ENCODE measurements at regions not wholly inside any gene's neighbourhood (a gene's known extent, or its start where the extent isn't known, plus 50 kb on each side); places are given as distances from the start of the nearest gene placed in this dataset.
A peak's percentile ranks its signal among the peaks of the same experiment; 100 is the strongest.

DNA sequence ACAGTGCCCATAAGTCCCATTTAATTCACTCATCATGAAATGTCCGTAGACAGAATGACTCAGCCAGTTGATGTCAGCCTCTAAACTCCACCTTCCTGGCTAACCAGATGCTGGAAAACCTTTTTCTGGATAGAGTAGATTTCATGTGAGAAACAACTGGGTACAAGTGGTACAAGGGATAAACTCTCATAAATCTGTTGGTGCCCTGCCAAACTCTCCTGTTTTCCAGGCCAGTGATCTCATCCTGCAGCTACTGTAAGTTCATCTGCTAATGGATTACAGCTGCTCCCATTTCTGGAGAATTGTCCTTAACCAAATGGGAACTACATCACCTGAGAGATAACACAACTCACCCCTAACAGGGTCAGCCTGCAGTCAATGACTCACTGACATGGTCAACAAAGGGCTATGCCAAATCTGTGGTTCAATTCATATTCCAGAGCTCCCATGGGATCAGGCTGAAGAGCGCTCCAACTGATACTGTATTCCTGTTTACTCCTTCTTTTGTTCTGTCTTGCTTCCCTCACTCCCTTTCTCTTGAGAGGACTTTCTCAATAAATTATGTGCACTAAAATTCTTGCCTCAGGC lies 210.1 kb upstream of the HDDC2 start:
- BruUV-seq (replicated peaks): no TSS peak
- Histone ChIP-seq H2AFZ (ENCODE audit: low read depth, low read length) (no peak overlapping the region), H3K4me3 (replicated peaks in 1 of 3; ENCODE audit: insufficient read depth in 1 of 3, low read depth in 1 of 3, low read length in 3 of 3) (no peak overlapping the region), H3K9ac (replicated peaks; ENCODE audit: extremely low read depth, insufficient read depth, low read length) (no peak overlapping the region), H3K27ac (ENCODE audit: insufficient read depth, low read depth, low read length) (no peak overlapping the region), H4K20me1 (replicated peaks; ENCODE audit: control insufficient read depth, extremely low read depth, insufficient read depth, low read length) (no peaks in the 10 kb centered on the region), H3K9me3 (replicated peaks; ENCODE audit: control insufficient read depth, insufficient read depth, low read length) (no peaks in the 10 kb centered on the region), H3K27me3 (ENCODE audit: control insufficient read depth in 2 of 2, insufficient read depth in 2 of 2, low read length in 2 of 2) (peaks cover 0 to 4% of the 10 kb centered on the region in 2 experiments), H3K4me2 (ENCODE audit: insufficient read depth, low read length) (no peak overlapping the region), H3K36me3 (ENCODE audit: control insufficient read depth in 2 of 2, extremely low read depth in 1 of 2, insufficient read depth in 2 of 2, low read length in 2 of 2) (no peaks in the 10 kb centered on the region), H3K4me1 (ENCODE audit: control insufficient read depth, extremely low read depth, insufficient read depth, low read length) (no peaks in the 10 kb centered on the region), H3K9me1 (replicated peaks; ENCODE audit: control insufficient read depth, extremely low read depth, insufficient read depth, low read length) (no peaks in the 10 kb centered on the region), H3K79me2 (ENCODE audit: control insufficient read depth, insufficient read depth, low read length) (no peaks in the 10 kb centered on the region)
- DNase-seq (ENCODE audit: low read depth, low spot score) (peak; percentile 16), FAIRE-seq (peak; percentile 74)
- intact Hi-C loops (cut with micrococcal nuclease) (loop anchor here (2.0 to 5.0 kb wide), 2 partner anchors 195 to 235 kb away; partner anchors contain the start of gene HEY2), dilution Hi-C loops (cut with MboI; ENCODE audit: extremely low pct_ligation_motif_present, low sequenced_read_pairs) (no loop called here)
- ChIA-PET POLR2A (no interaction called here), CTCF (interaction anchor here (1.0 kb wide), 1 partner anchor 8 kb away, joined by 3 read pairs; no protein-coding TSS in a partner anchor)
- TF ChIP-seq, protein P1, sequence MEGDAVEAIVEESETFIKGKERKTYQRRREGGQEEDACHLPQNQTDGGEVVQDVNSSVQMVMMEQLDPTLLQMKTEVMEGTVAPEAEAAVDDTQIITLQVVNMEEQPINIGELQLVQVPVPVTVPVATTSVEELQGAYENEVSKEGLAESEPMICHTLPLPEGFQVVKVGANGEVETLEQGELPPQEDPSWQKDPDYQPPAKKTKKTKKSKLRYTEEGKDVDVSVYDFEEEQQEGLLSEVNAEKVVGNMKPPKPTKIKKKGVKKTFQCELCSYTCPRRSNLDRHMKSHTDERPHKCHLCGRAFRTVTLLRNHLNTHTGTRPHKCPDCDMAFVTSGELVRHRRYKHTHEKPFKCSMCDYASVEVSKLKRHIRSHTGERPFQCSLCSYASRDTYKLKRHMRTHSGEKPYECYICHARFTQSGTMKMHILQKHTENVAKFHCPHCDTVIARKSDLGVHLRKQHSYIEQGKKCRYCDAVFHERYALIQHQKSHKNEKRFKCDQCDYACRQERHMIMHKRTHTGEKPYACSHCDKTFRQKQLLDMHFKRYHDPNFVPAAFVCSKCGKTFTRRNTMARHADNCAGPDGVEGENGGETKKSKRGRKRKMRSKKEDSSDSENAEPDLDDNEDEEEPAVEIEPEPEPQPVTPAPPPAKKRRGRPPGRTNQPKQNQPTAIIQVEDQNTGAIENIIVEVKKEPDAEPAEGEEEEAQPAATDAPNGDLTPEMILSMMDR (IDR thresholded peaks at IDR 0.05; ENCODE audit: extremely low read depth in 1 of 2, insufficient read depth in 1 of 2, low read depth in 1 of 2, low read length in 2 of 2): no peak
- no peak for TF ChIP-seq POLR2A (IDR thresholded peaks at IDR 0.05; ENCODE audit: low read depth, low read length)
- peak; percentile 49 for TF ChIP-seq GATA2 (IDR thresholded peaks at IDR 0.05; ENCODE audit: insufficient read depth, insufficient read length, low read depth, low read length)
- peak; percentile 50 for TF ChIP-seq FOS (IDR thresholded peaks at IDR 0.05; ENCODE audit: borderline replicate concordance, insufficient read depth, low read length)

DNA sequence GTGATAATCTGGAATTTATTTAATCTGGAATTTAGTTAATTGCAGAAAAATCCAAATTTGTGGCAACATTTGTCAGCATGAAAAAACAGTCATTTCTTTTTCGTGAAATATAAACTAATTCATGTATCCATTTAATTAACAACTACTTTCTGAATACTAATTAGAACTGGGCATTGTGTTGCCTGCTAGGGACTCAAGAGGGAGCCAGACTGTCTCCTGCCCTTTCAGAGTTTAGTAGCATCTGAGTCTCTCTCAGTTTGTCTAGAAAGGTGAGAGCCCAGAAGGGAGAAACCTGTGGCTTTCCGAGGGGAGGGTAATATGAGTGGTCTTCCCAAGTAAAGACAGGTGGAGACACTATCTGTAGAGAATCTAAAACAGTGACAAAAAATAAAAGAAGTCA lies 210.9 kb upstream of the HDDC2 start:
- Histone ChIP-seq H3K4me3 (replicated peaks in 1 of 3; ENCODE audit: insufficient read depth in 1 of 3, low read depth in 1 of 3, low read length in 3 of 3) (no peak overlapping the region), H3K9me1 (replicated peaks; ENCODE audit: control insufficient read depth, extremely low read depth, insufficient read depth, low read length) (no peaks in the 10 kb centered on the region), H3K4me2 (ENCODE audit: insufficient read depth, low read length) (no peak overlapping the region), H3K9me3 (replicated peaks; ENCODE audit: control insufficient read depth, insufficient read depth, low read length) (no peaks in the 10 kb centered on the region), H3K4me1 (ENCODE audit: control insufficient read depth, extremely low read depth, insufficient read depth, low read length) (no peaks in the 10 kb centered on the region), H3K27ac (ENCODE audit: insufficient read depth, low read depth, low read length) (no peak overlapping the region), H3K36me3 (ENCODE audit: control insufficient read depth in 2 of 2, extremely low read depth in 1 of 2, insufficient read depth in 2 of 2, low read length in 2 of 2) (no peaks in the 10 kb centered on the region), H3K9ac (replicated peaks; ENCODE audit: extremely low read depth, insufficient read depth, low read length) (no peak overlapping the region), H2AFZ (ENCODE audit: low read depth, low read length) (no peak overlapping the region), H4K20me1 (replicated peaks; ENCODE audit: control insufficient read depth, extremely low read depth, insufficient read depth, low read length) (no peaks in the 10 kb centered on the region), H3K79me2 (ENCODE audit: control insufficient read depth, insufficient read depth, low read length) (no peaks in the 10 kb centered on the region), H3K27me3 (ENCODE audit: control insufficient read depth in 2 of 2, insufficient read depth in 2 of 2, low read length in 2 of 2) (peaks cover 0 to 5% of the 10 kb centered on the region in 2 experiments)
- ChIA-PET CTCF (interaction anchor here (1.0 kb wide), 2 partner anchors 9 kb away, joined by 3 read pairs; no protein-coding TSS in a partner anchor), POLR2A (no interaction called here)
- DNase-seq (ENCODE audit: low read depth, low spot score): no peak
- dilution Hi-C loops (cut with MboI; ENCODE audit: extremely low pct_ligation_motif_present, low sequenced_read_pairs): no loop called here
- TF ChIP-seq GATA2 (IDR thresholded peaks at IDR 0.05; ENCODE audit: insufficient read depth, insufficient read length, low read depth, low read length): no peak
- TF ChIP-seq, protein P1 (IDR thresholded peaks at IDR 0.05; ENCODE audit: extremely low read depth in 1 of 2, insufficient read depth in 1 of 2, low read depth in 1 of 2, low read length in 2 of 2): peak; percentile 12 to 22
- BruUV-seq (replicated peaks): no TSS peak
- peak; percentile 8 for FAIRE-seq
- intact Hi-C loops (cut with micrococcal nuclease): loop anchor here (5.0 kb wide), 1 partner anchor 235 kb away; the partner anchor contains the start of gene HEY2

Measured in endothelial cell of umbilical vein (primary cell).